Neural progenitor cell (in vitro differentiated cells): ENCODE measurements at regions not wholly inside any gene's neighbourhood (a gene's known extent, or its start where the extent isn't known, plus 50 kb on each side); places are given as distances from the start of the nearest gene placed in this dataset.

ENCODE experiments used
- DNase-seq: peaks from one replicate; pipeline ENCODE4 v3.0.0-alpha.2; 2016; ENCODE audit warnings: low spot score
- H2AFZ ChIP-seq: fragments of 200-600 bp; sonication (generic); replicated peaks from 2 replicates; pipeline ENCODE4 v1.6.1; 2016; ENCODE audit warnings: antibody characterized with exemption
- H3F3A ChIP-seq: fragments of 200-600 bp; sonication (generic); 2 replicates; pipeline ENCODE4 v1.6.1; 2016; ENCODE audit warnings: antibody characterized with exemption, low read depth
- H3K27ac ChIP-seq: fragments of 200-600 bp; sonication (generic); 2 replicates; pipeline ENCODE4 v1.5.1; 2016; ENCODE audit warnings: mild to moderate bottlenecking
- H3K27me3 ChIP-seq: fragments of 200-600 bp; sonication (generic); 2 replicates; pipeline ENCODE4 v1.6.1; 2016; ENCODE audit warnings: mild to moderate bottlenecking, moderate library complexity
- H3K36me3 ChIP-seq: fragments of 200-600 bp; sonication (generic); 2 replicates; pipeline ENCODE4 v1.5.1; 2016
- H3K4me1 ChIP-seq: fragments of 200-600 bp; sonication (generic); 2 replicates; pipeline ENCODE4 v1.6.1; 2016; ENCODE audit warnings: mixed run types
- H3K4me2 ChIP-seq: fragments of 200-600 bp; sonication (generic); 2 replicates; pipeline ENCODE4 v1.6.1; 2016
- H3K4me3 ChIP-seq: fragments of 200-600 bp; sonication (generic); 2 replicates; pipeline ENCODE4 v1.5.1; 2016
- H3K79me2 ChIP-seq: fragments of 200-600 bp; sonication (generic); 2 replicates; pipeline ENCODE4 v1.6.1; 2016; ENCODE audit warnings: low read depth
- H3K9ac ChIP-seq: fragments of 200-600 bp; sonication (generic); 2 replicates; pipeline ENCODE4 v1.6.1; 2016
- H3K9me3 ChIP-seq: fragments of 200-600 bp; sonication (generic); 2 replicates; pipeline ENCODE4 v1.5.1; 2016; ENCODE audit warnings: low read depth
- H4K20me1 ChIP-seq: fragments of 200-600 bp; sonication (generic); 2 replicates; pipeline ENCODE4 v1.6.1; 2016; ENCODE audit warnings: low read depth
- H3K27ac Mint-ChIP-seq: 3 replicates; pipeline ENCODE4 v1.8.0; 2021; ENCODE audit warnings: mixed read lengths
- H3K27me3 Mint-ChIP-seq: 2 replicates; pipeline ENCODE4 v1.8.0; 2022; ENCODE audit warnings: low read depth, mild to moderate bottlenecking, inconsistent platforms, moderate library complexity, mixed read lengths; ENCODE audit not compliant: insufficient read depth
- H3K36me3 Mint-ChIP-seq: 3 replicates; pipeline ENCODE4 v1.8.0; 2021; ENCODE audit warnings: mixed read lengths
- H3K4me1 Mint-ChIP-seq: 3 replicates; pipeline ENCODE4 v1.8.0; 2021; ENCODE audit warnings: mixed read lengths
- H3K4me3 Mint-ChIP-seq: 3 replicates; pipeline ENCODE4 v1.8.0; 2021; ENCODE audit warnings: mild to moderate bottlenecking, moderate library complexity, mixed read lengths
- H3K9me3 Mint-ChIP-seq: 3 replicates; pipeline ENCODE4 v1.8.0; 2020; ENCODE audit warnings: mixed read lengths
- CTCF ChIP-seq: fragments of 200-600 bp; sonication (generic); IDR thresholded peaks from 2 replicates; pipeline ENCODE4 v1.5.1; 2017; ENCODE audit warnings: antibody characterized with exemption, mild to moderate bottlenecking
- EZH2 ChIP-seq: fragments of 200-600 bp; sonication (generic); IDR thresholded peaks from 2 replicates; pipeline ENCODE4 v1.6.1; 2017; ENCODE audit warnings: antibody characterized with exemption, mild to moderate bottlenecking, moderate library complexity
- EZH2phosphoT487 ChIP-seq: fragments of 200-600 bp; sonication (generic); IDR thresholded peaks from 2 replicates; pipeline ENCODE4 v1.6.1; 2017; ENCODE audit warnings: antibody characterized with exemption

GRCh38 chrX:95435198-95435597, 1249.4 kb upstream of the DIAPH2 start:
- Histone ChIP-seq H3K9me3 (no peaks in the 10 kb centered on the region), H3K9ac (no peak overlapping the region), H3K27me3 (no peaks in the 10 kb centered on the region), H3K27ac (no peak overlapping the region), H3K4me2 (no peak overlapping the region), H3K4me3 (no peak overlapping the region), H3K4me1 (no peaks in the 10 kb centered on the region), H3F3A (no peaks in the 10 kb centered on the region), H2AFZ (no peak overlapping the region), H3K79me2 (no peaks in the 10 kb centered on the region), H3K36me3 (no peaks in the 10 kb centered on the region), H4K20me1 (no peaks in the 10 kb centered on the region)
- DNase-seq: no peak
- H3K27me3 Mint-ChIP-seq: no peaks in the 10 kb centered on the region
- no peak for TF ChIP-seq EZH2phosphoT487
- no peak for TF ChIP-seq CTCF
- no peak for TF ChIP-seq EZH2
- H3K4me1 Mint-ChIP-seq: no peaks in the 10 kb centered on the region
- H3K4me3 Mint-ChIP-seq: no peak overlapping the region
- H3K9me3 Mint-ChIP-seq: peaks cover 4% of the 10 kb centered on the region
- no peaks in the 10 kb centered on the region for H3K36me3 Mint-ChIP-seq
- no peak overlapping the region for H3K27ac Mint-ChIP-seq

GRCh38 chrX:95441836-95442235, 1242.8 kb upstream of the DIAPH2 start:
- Mint-ChIP-seq H3K27me3 (no peaks in the 10 kb centered on the region), H3K4me1 (no peaks in the 10 kb centered on the region), H3K36me3 (no peaks in the 10 kb centered on the region), H3K27ac (no peak overlapping the region), H3K9me3 (no peaks in the 10 kb centered on the region), H3K4me3 (no peak overlapping the region)
- Histone ChIP-seq H3K36me3 (no peaks in the 10 kb centered on the region), H3K27me3 (no peaks in the 10 kb centered on the region), H3K79me2 (no peaks in the 10 kb centered on the region), H3K9me3 (no peaks in the 10 kb centered on the region), H3F3A (no peaks in the 10 kb centered on the region), H3K4me3 (no peak overlapping the region), H3K4me1 (no peaks in the 10 kb centered on the region), H2AFZ (no peak overlapping the region), H3K9ac (no peak overlapping the region), H3K4me2 (no peak overlapping the region), H4K20me1 (no peaks in the 10 kb centered on the region), H3K27ac (no peak overlapping the region)
- TF ChIP-seq EZH2 (no peak), CTCF (no peak), EZH2phosphoT487 (no peak)
- no peak for DNase-seq

- H3K9ac ChIP-seq: no peak overlapping the region
- H3F3A ChIP-seq: no peaks in the 10 kb centered on the region
- H3K9me3 ChIP-seq: no peaks in the 10 kb centered on the region
- H3K4me3 ChIP-seq: no peak overlapping the region
- no peak for TF ChIP-seq EZH2phosphoT487
- no peaks in the 10 kb centered on the region for H3K36me3 ChIP-seq
- Mint-ChIP-seq H3K27me3 (no peaks in the 10 kb centered on the region), H3K4me3 (no peak overlapping the region), H3K27ac (no peak overlapping the region), H3K9me3 (no peaks in the 10 kb centered on the region), H3K36me3 (no peaks in the 10 kb centered on the region), H3K4me1 (no peaks in the 10 kb centered on the region)
- H4K20me1 ChIP-seq: no peaks in the 10 kb centered on the region
- no peak overlapping the region for H3K4me2 ChIP-seq
- DNase-seq: no peak
- H3K27ac ChIP-seq: no peak overlapping the region
- no peaks in the 10 kb centered on the region for H3K27me3 ChIP-seq
- H3K4me1 ChIP-seq: no peaks in the 10 kb centered on the region
- H2AFZ ChIP-seq: no peak overlapping the region
- H3K79me2 ChIP-seq: no peaks in the 10 kb centered on the region
These were observed 1199.9 kb upstream of the DIAPH2 start for GRCh38 chrX:95484781-95485180.

GRCh38 chrX:95505721-95506120, 1178.9 kb upstream of the DIAPH2 start:
- no peak overlapping the region for H3K27ac Mint-ChIP-seq
- no peak overlapping the region for H3K4me3 ChIP-seq
- no peaks in the 10 kb centered on the region for H3F3A ChIP-seq
- H3K27ac ChIP-seq: no peak overlapping the region
- H3K4me1 Mint-ChIP-seq: peaks cover under 1% of the 10 kb centered on the region
- no peaks in the 10 kb centered on the region for H3K36me3 ChIP-seq
- peaks cover 10% of the 10 kb centered on the region for H3K4me1 ChIP-seq
- TF ChIP-seq EZH2 (no peak), CTCF (peak; percentile 63)
- H3K36me3 Mint-ChIP-seq: no peaks in the 10 kb centered on the region
- no peak overlapping the region for H3K9ac ChIP-seq
- H2AFZ ChIP-seq: peak overlapping the region; percentile 22
- H4K20me1 ChIP-seq: no peaks in the 10 kb centered on the region
- no peak overlapping the region for H3K4me2 ChIP-seq
- no peaks in the 10 kb centered on the region for H3K9me3 Mint-ChIP-seq
- no peaks in the 10 kb centered on the region for H3K27me3 ChIP-seq
- no peaks in the 10 kb centered on the region for H3K79me2 ChIP-seq
- H3K27me3 Mint-ChIP-seq: no peaks in the 10 kb centered on the region
- peak; percentile 58 for DNase-seq
- H3K9me3 ChIP-seq: no peaks in the 10 kb centered on the region
- no peak overlapping the region for H3K4me3 Mint-ChIP-seq
